GM21723 (cell line): ENCODE measurements at regions not wholly inside any gene's neighbourhood (a gene's known extent, or its start where the extent isn't known, plus 50 kb on each side); places are given as distances from the start of the nearest gene placed in this dataset.

ENCODE experiments used
- ATAC-seq: cut with Tn5 transposase; IDR thresholded peaks from one replicate; pipeline ENCODE4 v1.9.1; 2021; ENCODE audit warnings: mild to moderate bottlenecking, moderate library complexity; ENCODE audit not compliant: unreplicated experiment

GRCh38 chr3:109897734-109898133 is 560.4 kb upstream of the DPPA4 start:
- ATAC-seq, result no peak

GRCh38 chr3:109899925-109900324 is 562.6 kb upstream of the DPPA4 start:
- no peak for ATAC-seq

GRCh38 chr3:109900783-109901182 is 563.4 kb upstream of the DPPA4 start:
- ATAC-seq, result no peak

- ATAC-seq, result no peak
These were observed 565.2 kb upstream of the DPPA4 start for GRCh38 chr3:109902549-109902948.

- ATAC-seq, result no peak
These were observed 565.8 kb upstream of the DPPA4 start for GRCh38 chr3:109903100-109903499.

- ATAC-seq, result no peak
These were observed 573.4 kb upstream of the DPPA4 start for GRCh38 chr3:109910772-109911171.

- no peak for ATAC-seq
These were observed 581.4 kb upstream of the DPPA4 start for GRCh38 chr3:109918740-109919139.

- no peak for ATAC-seq
These were observed 583.4 kb upstream of the DPPA4 start for GRCh38 chr3:109920749-109921148.

GRCh38 chr3:109921509-109921908 is 584.2 kb upstream of the DPPA4 start:
- ATAC-seq, result no peak

- no peak for ATAC-seq
These were observed 585.5 kb upstream of the DPPA4 start for GRCh38 chr3:109922856-109923255.

- no peak for ATAC-seq
These were observed 586.1 kb upstream of the DPPA4 start for GRCh38 chr3:109923431-109923830.

- ATAC-seq, result no peak
These were observed 586.9 kb upstream of the DPPA4 start for GRCh38 chr3:109924196-109924595.

- no peak for ATAC-seq
These were observed 589.0 kb upstream of the DPPA4 start for GRCh38 chr3:109926376-109926775.

GRCh38 chr3:109927161-109927560 is 589.8 kb upstream of the DPPA4 start:
- ATAC-seq, result no peak

- ATAC-seq, result no peak
These were observed 590.4 kb upstream of the DPPA4 start for GRCh38 chr3:109927726-109928125.

- no peak for ATAC-seq
These were observed 593.2 kb upstream of the DPPA4 start for GRCh38 chr3:109930582-109930981.

GRCh38 chr3:109933576-109933975 is 596.2 kb upstream of the DPPA4 start:
- no peak for ATAC-seq

- no peak for ATAC-seq
These were observed 602.5 kb upstream of the DPPA4 start for GRCh38 chr3:109939817-109940216.

- ATAC-seq, result no peak
These were observed 605.8 kb upstream of the DPPA4 start for GRCh38 chr3:109943181-109943580.

GRCh38 chr3:109944836-109945235 is 607.5 kb upstream of the DPPA4 start:
- ATAC-seq, result no peak

GRCh38 chr3:109952924-109953323 is 615.6 kb upstream of the DPPA4 start:
- ATAC-seq, result no peak

GRCh38 chr3:109963831-109964230 is 626.5 kb upstream of the DPPA4 start:
- ATAC-seq, result no peak

GRCh38 chr3:109973733-109974132 is 636.4 kb upstream of the DPPA4 start:
- no peak for ATAC-seq

- no peak for ATAC-seq
These were observed 640.6 kb upstream of the DPPA4 start for GRCh38 chr3:109977897-109978296.
